ENCODE measurements at regions not wholly inside any gene's neighbourhood (a gene's known extent, or its start where the extent isn't known, plus 50 kb on each side); places are given as distances from the start of the nearest gene placed in this dataset.

- Histone ChIP-seq H4K20me1 (ENCODE audit: insufficient read depth) (no peaks in the 10 kb centered on the region), H3K4me2 (ENCODE audit: low read length) (no peak overlapping the region), H3K9me2 (ENCODE audit: insufficient read depth) (no peaks in the 10 kb centered on the region), H3K79me2 (ENCODE audit: insufficient read depth, low read length) (no peaks in the 10 kb centered on the region), H2AFZ (ENCODE audit: low read depth, low read length, poor library complexity, severe bottlenecking) (no peak overlapping the region), H3K4me1 (ENCODE audit: control insufficient read depth in 1 of 2, insufficient read depth in 2 of 2, low read length in 2 of 2) (no peaks in the 10 kb centered on the region), H3K9me3 (ENCODE audit: control insufficient read depth in 1 of 2, insufficient read depth in 1 of 2, low read depth in 1 of 2, low read length in 2 of 2) (no peaks in the 10 kb centered on the region), H3K27ac (ENCODE audit: low read depth, low read length) (no peak overlapping the region), H3K36me3 (ENCODE audit: control insufficient read depth in 1 of 2, insufficient read depth in 2 of 2, low read length in 2 of 2) (no peaks in the 10 kb centered on the region), H3K4me3 (replicated peaks in 1 of 2; ENCODE audit: low read depth in 1 of 2, low read length in 2 of 2) (no peak overlapping the region), H3K27me3 (ENCODE audit: insufficient read depth, low read length) (no peaks in the 10 kb centered on the region; the same call in 1 of the 2 replicates), H3K9ac (ENCODE audit: low read length) (no peak overlapping the region)
- ChIA-PET RAD21 (ENCODE audit: low non-redundant PET in 1 of 2, low total read pairs in 2 of 2, uncharacterized antibody in 2 of 2, unreplicated experiment in 2 of 2) (no interaction called here), POLR2A (no interaction called here), CTCF (no interaction called here)
- no peak for DNase-seq (ENCODE audit: low read depth, low spot score)
- intact Hi-C loops (cut with micrococcal nuclease) = no loop called here
- no peak for TF ChIP-seq POLR2AphosphoS5 (IDR thresholded peaks at IDR 0.05; ENCODE audit: low read depth, low read length)
- TF ChIP-seq SRF (IDR thresholded peaks at IDR 0.05; ENCODE audit: low read depth) = no peak
- TF ChIP-seq ZNF274 (IDR thresholded peaks at IDR 0.05; ENCODE audit: low read depth, low read length) = no peak
- no peak for TF ChIP-seq EGR1 (IDR thresholded peaks at IDR 0.05; ENCODE audit: low read depth)
- no peak for TF ChIP-seq ATF3 (IDR thresholded peaks at IDR 0.05)
- TF ChIP-seq EZH2phosphoT487 (IDR thresholded peaks at IDR 0.05; ENCODE audit: borderline replicate concordance) = no peak
- no peak for TF ChIP-seq ZFX (IDR thresholded peaks at IDR 0.05)
- no peak for TF ChIP-seq YY1 (IDR thresholded peaks at IDR 0.05; ENCODE audit: extremely low read depth, insufficient replicate concordance, low read depth, low read length)
- no peak for TF ChIP-seq EZH2 (IDR thresholded peaks at IDR 0.05)
- no peak for TF ChIP-seq FOSL1 (IDR thresholded peaks at IDR 0.05; ENCODE audit: low read depth)
- no peak for TF ChIP-seq CEBPB (IDR thresholded peaks at IDR 0.05; ENCODE audit: low read depth)
- no peak for TF ChIP-seq JUND (IDR thresholded peaks at IDR 0.05)
- TF ChIP-seq ZBTB33 (IDR thresholded peaks at IDR 0.05; ENCODE audit: extremely low read depth, insufficient replicate concordance, low read length) = no peak
- TF ChIP-seq SIN3A (IDR thresholded peaks at IDR 0.05; ENCODE audit: low read depth) = no peak
- no peak for TF ChIP-seq CTCF (IDR thresholded peaks at IDR 0.05 in 2 of 3, conservative IDR thresholded peaks at IDR 0.05 in 1 of 3; ENCODE audit: borderline replicate concordance in 1 of 3, insufficient read depth in 1 of 3, low read depth in 2 of 3, low read length in 2 of 3)
- no peak for ATAC-seq
- no TSS peak for BruUV-seq (replicated peaks)
Observed at GRCh38 chr3:70823622-70824021, 511.2 kb upstream of the MDFIC2 start.
